ACC112 (cell line): ENCODE measurements at regions not wholly inside any gene's neighbourhood (a gene's known extent, or its start where the extent isn't known, plus 50 kb on each side); places are given as distances from the start of the nearest gene placed in this dataset.
"Not testable (repeated sequence)": the region's sequence is repeated elsewhere in the genome, so short reads cannot be mapped to it uniquely, and the experiment has no call there.

Experiments
- H2AFZ ChIP-seq: fragments of 200-600 bp; sonication (generic); one replicate; pipeline ENCODE4 v1.6.0; 2017; ENCODE audit warnings: antibody characterized with exemption, low read length; ENCODE audit not compliant: unreplicated experiment
- H3K27ac ChIP-seq: fragments of 200-600 bp; sonication (generic); 2 replicates; pipeline ENCODE4 v1.5.1; 2014; ENCODE audit warnings: low read depth, mild to moderate bottlenecking, antibody characterized with exemption, low read length, moderate library complexity
- H3K27me3 ChIP-seq: fragments of 200-600 bp; sonication (generic); 2 replicates; pipeline ENCODE4 v1.6.1; 2014; ENCODE audit warnings: mild to moderate bottlenecking, antibody characterized with exemption, low read length, moderate library complexity, mixed read lengths; ENCODE audit not compliant: insufficient read depth
- H3K36me3 ChIP-seq: fragments of 200-600 bp; sonication (generic); 2 replicates; pipeline ENCODE4 v1.6.1; 2016; ENCODE audit warnings: mild to moderate bottlenecking, antibody characterized with exemption, low read length, moderate library complexity, mixed read lengths; ENCODE audit not compliant: insufficient read depth
- H3K4me1 ChIP-seq: fragments of 200-600 bp; sonication (generic); one replicate; pipeline ENCODE4 v1.6.1; 2016; ENCODE audit warnings: low read length, mixed read lengths; ENCODE audit not compliant: insufficient read depth, unreplicated experiment, control insufficient read depth
- H3K4me3 ChIP-seq: fragments of 200-600 bp; sonication (generic); 2 replicates; pipeline ENCODE4 v1.5.1; 2014; ENCODE audit warnings: mild to moderate bottlenecking, low read depth, low read length
- H3K79me2 ChIP-seq: fragments of 200-600 bp; sonication (generic); one replicate; pipeline ENCODE4 v1.6.0; 2016; ENCODE audit warnings: low read length; ENCODE audit not compliant: control insufficient read depth, unreplicated experiment, insufficient read depth

DNA sequence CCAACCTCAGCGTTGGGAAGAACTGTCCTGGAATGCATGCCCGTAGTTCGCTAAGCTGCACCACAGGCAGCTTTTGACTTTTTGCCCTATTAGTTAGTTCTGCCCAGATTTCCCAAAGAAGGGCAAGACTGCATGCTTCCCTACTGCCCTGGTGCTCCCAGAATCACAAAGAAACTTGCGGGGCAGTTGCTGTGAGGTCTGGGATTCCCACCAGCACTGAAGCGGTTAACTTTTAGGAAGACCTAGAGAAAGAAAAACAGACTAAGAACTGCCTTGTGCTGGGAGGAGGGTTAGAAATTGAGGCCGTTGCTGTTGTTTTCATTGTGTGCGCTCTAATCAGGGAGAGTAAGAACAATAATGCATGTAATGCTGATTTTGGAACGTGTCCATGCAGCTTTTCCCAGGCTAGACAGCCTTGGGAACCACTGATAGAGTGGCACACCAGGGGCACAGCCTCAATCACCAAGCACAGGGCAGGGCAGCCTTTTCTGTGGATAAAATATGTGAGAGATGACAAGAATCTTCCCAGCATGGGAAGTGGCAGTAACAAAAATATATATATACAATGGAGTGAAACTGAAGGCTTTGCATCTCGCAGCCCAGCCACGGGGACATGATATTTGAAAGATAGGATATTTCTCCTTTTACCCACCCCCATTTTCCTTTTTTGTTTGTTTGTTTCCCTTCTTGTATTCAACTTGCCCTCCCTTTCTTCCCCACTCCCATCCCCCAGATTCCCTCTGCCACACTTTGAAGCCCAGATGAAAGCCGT, 137.7 kb upstream of the HEY2 start:
- Histone ChIP-seq H2AFZ (peak overlapping the region; percentile 48), H3K27ac (no peak overlapping the region)

DNA sequence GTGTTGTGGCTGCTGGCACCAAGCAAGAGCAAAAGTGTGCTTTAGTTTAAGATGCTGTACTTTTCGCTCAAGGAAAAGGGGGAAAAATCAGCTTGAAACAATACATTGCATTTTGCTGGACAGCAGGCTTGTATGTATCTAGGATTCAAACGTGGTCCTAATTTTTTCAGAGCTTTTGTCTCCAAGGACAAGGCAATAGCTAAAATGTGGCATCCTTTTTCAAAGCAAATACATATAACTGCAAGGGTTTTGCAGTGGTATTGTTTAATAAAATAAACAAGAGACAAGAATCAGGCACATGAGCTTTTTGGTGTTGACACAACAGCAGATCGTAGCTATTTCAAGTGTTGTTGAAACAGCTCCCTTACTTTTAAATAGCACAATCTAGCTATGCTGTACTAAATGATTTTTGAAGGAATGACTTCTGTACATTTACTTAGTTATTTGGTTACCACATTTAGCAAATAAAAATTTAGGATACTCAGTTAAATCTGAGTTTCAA, 137.0 kb upstream of the HEY2 start:
- H3K79me2 ChIP-seq: no peaks in the 10 kb centered on the region
- no peak overlapping the region for H3K27ac ChIP-seq
- H2AFZ ChIP-seq: peak overlapping the region; percentile 6

More for the DNA sequence above, 137.7 kb upstream of the HEY2 start:
- H3K36me3 ChIP-seq: no peaks in the 10 kb centered on the region
- H3K27me3 ChIP-seq: 0 out of 2 replicates have a peak, but pooled peaks cover 13% of the 10 kb centered on the region
- H3K4me1 ChIP-seq: peaks cover 5% of the 10 kb centered on the region
- H3K4me3 ChIP-seq: peak overlapping the region; percentile 48
- H3K79me2 ChIP-seq: no peaks in the 10 kb centered on the region

DNA sequence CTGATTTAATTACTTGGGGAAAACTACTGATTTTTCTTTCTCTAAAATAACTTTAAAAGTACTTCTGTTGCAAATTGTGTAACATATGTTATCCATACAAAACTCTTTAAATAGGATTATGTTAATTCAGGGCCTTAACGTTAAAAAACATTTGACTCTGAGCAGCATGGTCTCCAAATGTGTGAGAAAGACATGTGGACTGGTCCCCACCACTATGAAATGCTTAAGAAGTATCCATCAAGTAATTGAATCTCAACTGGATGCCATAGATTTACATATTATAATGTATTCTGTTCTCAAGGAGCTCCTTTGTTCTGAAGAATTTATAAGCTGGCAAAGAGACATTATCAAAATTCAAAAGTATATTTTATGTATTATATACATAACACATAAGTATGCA, 130.8 kb upstream of the HEY2 start:
- no peak overlapping the region for H3K4me3 ChIP-seq
- no peaks in the 10 kb centered on the region for H3K4me1 ChIP-seq
- H3K79me2 ChIP-seq: no peaks in the 10 kb centered on the region
- no peak overlapping the region for H3K27ac ChIP-seq
- H3K27me3 ChIP-seq: peaks cover 15% of the 10 kb centered on the region
- no peaks in the 10 kb centered on the region for H3K36me3 ChIP-seq
- no peak overlapping the region for H2AFZ ChIP-seq

More for the DNA sequence above, 137.0 kb upstream of the HEY2 start:
- Histone ChIP-seq H3K36me3 (no peaks in the 10 kb centered on the region), H3K4me1 (peaks cover 5% of the 10 kb centered on the region), H3K4me3 (0 out of 2 replicates have a peak overlapping the region, but pooled peaks have one; percentile 18), H3K27me3 (0 out of 2 replicates have a peak, but pooled peaks cover 13% of the 10 kb centered on the region)

DNA sequence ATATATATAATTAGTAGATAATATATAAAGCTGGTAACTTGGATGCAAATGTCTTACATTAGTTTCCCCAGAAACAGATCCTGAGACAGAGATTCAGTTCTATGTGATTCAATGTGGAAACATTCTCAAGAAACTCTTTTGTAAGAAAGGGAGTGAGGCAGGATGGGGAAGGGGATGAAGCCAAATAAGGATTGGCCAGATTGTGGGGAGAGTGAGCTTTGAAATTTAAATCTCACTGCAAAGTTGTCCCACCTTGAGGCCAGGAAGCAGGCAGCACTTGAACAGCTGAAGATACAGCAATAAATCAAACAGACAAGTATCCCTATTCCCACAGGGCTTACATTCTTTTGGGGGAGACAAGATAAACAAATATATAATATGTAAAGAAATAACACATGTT, 126.3 kb upstream of the HEY2 start:
- Histone ChIP-seq H3K27me3 (peaks cover 41% of the 10 kb centered on the region), H3K27ac (no peak overlapping the region), H2AFZ (no peak overlapping the region), H3K4me3 (no peak overlapping the region), H3K36me3 (no peaks in the 10 kb centered on the region), H3K4me1 (no peaks in the 10 kb centered on the region), H3K79me2 (no peaks in the 10 kb centered on the region)

DNA sequence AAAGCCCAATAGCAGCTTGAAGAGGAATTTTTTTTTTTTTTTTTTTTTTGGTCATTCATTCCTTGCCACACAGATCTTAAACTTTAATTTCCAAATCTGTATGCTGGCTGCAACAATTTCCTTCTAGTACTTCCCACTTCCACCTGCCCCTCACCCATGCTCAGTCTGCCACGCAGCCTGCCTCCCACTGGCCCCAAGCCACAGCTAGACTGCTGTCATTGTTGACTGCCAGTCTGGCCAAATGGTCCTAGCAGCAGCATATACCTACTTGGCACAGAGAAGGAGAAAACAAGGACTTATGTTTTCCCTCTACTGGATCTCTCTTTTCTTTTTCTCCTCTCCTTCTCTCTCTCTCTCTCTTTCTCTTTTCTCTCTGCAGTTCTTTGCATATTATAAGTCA, 118.3 kb upstream of the HEY2 start:
- Histone ChIP-seq H3K4me1 (no peaks in the 10 kb centered on the region), H3K4me3 (no peak overlapping the region), H3K36me3 (no peaks in the 10 kb centered on the region), H3K27me3 (peaks cover 51% of the 10 kb centered on the region), H3K79me2 (no peaks in the 10 kb centered on the region), H2AFZ (no peak overlapping the region), H3K27ac (no peak overlapping the region)

DNA sequence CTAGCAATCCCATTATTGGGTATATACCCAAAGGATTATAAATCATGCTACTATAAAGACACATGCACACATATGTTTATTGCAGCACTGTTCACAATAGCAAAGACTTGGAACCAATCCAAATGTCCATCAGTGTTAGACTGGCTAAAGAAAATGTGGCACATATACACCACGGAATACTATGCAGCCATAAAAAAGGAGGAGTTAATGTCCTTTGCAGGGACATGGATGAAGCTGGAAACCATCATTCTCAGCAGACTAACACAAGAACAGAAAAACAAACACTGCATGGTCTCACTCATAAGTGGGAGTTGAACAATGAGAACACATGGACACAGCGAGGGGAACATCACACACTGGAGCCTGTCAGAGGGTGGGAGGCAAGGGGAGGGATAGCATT, 113.4 kb upstream of the HEY2 start:
- H3K4me1 ChIP-seq, H3K79me2 ChIP-seq, H3K36me3 ChIP-seq: not testable (repeated sequence)

DNA sequence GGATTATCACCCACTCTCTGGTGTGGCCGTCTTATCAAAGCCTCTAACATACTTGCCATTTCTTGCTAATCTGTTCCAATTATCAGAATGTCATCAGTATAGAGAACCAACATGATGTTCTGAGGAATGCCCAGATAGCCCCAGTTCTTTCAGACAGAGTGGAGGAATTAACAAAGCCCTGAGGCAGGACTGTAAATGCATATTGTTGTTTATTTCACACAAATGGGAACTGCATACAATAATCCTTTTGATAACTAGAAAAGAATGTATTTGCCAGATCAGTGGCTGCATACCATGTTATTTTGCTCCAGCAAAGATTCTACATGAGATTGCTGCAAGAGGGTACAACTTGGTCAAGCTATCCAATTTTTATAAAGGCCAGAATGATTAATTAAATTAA, 112.8 kb upstream of the HEY2 start:
- H3K79me2 ChIP-seq: no peaks in the 10 kb centered on the region
- 0 out of 2 replicates have a peak, but pooled peaks cover 3% of the 10 kb centered on the region for H3K27me3 ChIP-seq
- H3K4me3 ChIP-seq: no peak overlapping the region
- no peaks in the 10 kb centered on the region for H3K4me1 ChIP-seq
- H2AFZ ChIP-seq: no peak overlapping the region
- no peak overlapping the region for H3K27ac ChIP-seq
- no peaks in the 10 kb centered on the region for H3K36me3 ChIP-seq

More for the DNA sequence above, 113.4 kb upstream of the HEY2 start:
- H3K27ac ChIP-seq, H2AFZ ChIP-seq, H3K4me3 ChIP-seq, H3K27me3 ChIP-seq: not testable (repeated sequence)

DNA sequence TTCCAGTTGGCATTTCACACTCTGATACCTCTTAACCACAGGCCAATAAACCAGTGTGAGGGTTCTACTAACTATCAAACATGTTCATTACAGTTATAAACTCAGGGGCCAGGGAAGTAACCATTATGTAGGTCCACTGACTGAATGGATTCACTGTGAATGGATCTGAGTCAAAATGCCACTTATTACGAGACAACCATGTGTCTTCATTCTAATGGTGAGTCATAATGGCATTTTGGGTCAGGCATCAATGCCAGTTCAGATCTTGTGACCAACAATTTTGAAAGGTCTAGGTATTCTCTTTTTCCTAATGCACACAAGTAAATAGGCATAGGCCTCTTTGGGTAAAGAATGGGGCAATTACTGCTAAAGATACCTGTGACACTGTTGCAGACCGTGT, 112.2 kb upstream of the HEY2 start:
- Histone ChIP-seq H2AFZ (no peak overlapping the region), H3K27ac (no peak overlapping the region), H3K36me3 (no peaks in the 10 kb centered on the region), H3K27me3 (0 out of 2 replicates have a peak, but pooled peaks cover 3% of the 10 kb centered on the region), H3K4me1 (no peaks in the 10 kb centered on the region), H3K79me2 (no peaks in the 10 kb centered on the region), H3K4me3 (no peak overlapping the region)

DNA sequence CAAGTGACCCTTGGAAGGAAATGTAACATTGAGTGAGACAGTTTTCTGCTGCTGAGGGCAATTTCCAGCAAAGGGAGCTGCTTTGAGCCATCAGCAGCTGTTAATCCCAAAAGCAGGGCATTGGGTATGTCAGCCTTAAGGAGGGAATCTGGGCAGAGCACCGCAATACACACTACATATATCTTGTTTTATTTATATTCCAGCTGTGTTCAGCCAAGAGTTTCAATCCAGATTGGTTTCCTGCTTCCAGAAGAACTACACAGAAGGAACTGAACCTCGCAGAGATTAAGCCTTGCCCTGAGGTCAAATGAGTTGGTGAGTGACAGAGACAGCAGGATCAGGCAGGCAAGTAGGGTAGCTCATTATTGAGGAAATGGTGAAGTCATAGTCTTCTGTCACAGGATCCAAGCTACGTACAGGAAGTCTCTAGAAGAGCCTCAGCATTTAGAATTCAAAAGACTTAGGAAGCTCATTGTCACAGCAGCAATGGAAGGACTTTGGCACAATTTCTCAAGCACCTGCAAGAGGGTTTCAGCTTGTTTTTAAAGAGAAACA, 109.9 kb upstream of the HEY2 start:
- Histone ChIP-seq H3K36me3 (no peaks in the 10 kb centered on the region), H3K4me1 (no peaks in the 10 kb centered on the region), H2AFZ (no peak overlapping the region), H3K27ac (no peak overlapping the region), H3K4me3 (no peak overlapping the region), H3K27me3 (0 out of 2 replicates have a peak, but pooled peaks cover 3% of the 10 kb centered on the region), H3K79me2 (no peaks in the 10 kb centered on the region)

DNA sequence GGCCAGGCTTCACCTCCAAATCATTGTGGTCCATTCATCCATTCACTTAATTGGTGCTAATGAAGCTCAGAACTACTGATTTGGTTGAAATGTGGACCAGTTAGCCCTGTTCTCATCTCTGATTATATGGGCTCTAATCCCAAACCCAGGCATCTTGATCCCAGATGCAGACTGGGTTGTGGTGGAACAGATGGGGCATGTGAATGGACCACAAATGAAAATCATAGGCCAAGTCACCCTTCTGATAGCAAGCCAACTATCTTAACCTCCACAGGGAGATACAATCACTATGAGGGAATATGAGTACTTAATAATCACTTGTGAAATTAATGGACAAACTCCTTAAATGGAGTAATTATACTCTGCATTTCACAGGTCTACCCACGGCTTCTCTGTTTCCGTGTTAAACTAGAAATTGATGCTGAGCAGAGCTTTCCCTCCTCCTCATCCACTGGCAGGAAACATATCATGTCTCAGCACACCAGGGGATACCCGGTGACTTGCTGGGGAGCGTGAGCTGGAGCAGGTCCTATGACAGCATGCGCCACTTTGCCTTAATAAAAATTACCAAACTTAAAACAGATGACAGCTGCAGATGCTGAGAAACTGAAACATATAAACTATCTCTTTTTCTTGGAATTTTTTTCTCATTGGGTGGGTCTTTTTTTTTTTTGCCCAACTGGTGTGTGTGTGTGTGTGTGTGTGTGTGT, 108.8 kb upstream of the HEY2 start:
- no peaks in the 10 kb centered on the region for H3K79me2 ChIP-seq
- no peak overlapping the region for H3K4me3 ChIP-seq
- no peak overlapping the region for H2AFZ ChIP-seq
- H3K27me3 ChIP-seq: 0 out of 2 replicates have a peak, but pooled peaks cover 3% of the 10 kb centered on the region
- no peaks in the 10 kb centered on the region for H3K4me1 ChIP-seq
- H3K36me3 ChIP-seq: no peaks in the 10 kb centered on the region
- H3K27ac ChIP-seq: no peak overlapping the region
